Nephron (organoid): ENCODE measurements at regions not wholly inside any gene's neighbourhood (a gene's known extent, or its start where the extent isn't known, plus 50 kb on each side); places are given as distances from the start of the nearest gene placed in this dataset.

Source experiments
- H3K27ac Mint-ChIP-seq, 3 experiments: 2 replicates each; pipeline ENCODE4 v1.8.0; 2020; ENCODE audit warnings: mixed read lengths in 3 of 3, mild to moderate bottlenecking in 2 of 3, moderate library complexity in 1 of 3
- H3K27me3 Mint-ChIP-seq: 2 replicates; pipeline ENCODE4 v1.8.0; 2021; ENCODE audit warnings: low read depth, mild to moderate bottlenecking, moderate library complexity, mixed read lengths
- H3K36me3 Mint-ChIP-seq: 2 replicates; pipeline ENCODE4 v1.8.0; 2020; ENCODE audit warnings: low read depth, mixed read lengths
- H3K4me1 Mint-ChIP-seq: 2 replicates; pipeline ENCODE4 v1.8.0; 2020; ENCODE audit warnings: mixed read lengths
- H3K4me3 Mint-ChIP-seq, 3 experiments: 2 replicates each; pipeline ENCODE4 v1.8.0; 2020; ENCODE audit warnings: mild to moderate bottlenecking in 3 of 3, mixed read lengths in 3 of 3, moderate library complexity in 2 of 3
- H3K9me3 Mint-ChIP-seq: 2 replicates; pipeline ENCODE4 v1.8.0; 2020; ENCODE audit warnings: mixed read lengths
- TF ChIP-seq, protein P1 (sequence below), 3 experiments: fragments of 200-600 bp; sonication (generic); IDR thresholded peaks; one replicate each; pipeline ENCODE4 v1.5.0; 2021; ENCODE audit warnings: antibody characterized with exemption in 3 of 3; ENCODE audit not compliant: unreplicated experiment in 3 of 3

GRCh38 chr13:111917086-111917485, 149.9 kb upstream of the SOX1 start:
- no peak overlapping the region for H3K27ac Mint-ChIP-seq
- no peaks in the 10 kb centered on the region for H3K9me3 Mint-ChIP-seq
- TF ChIP-seq, protein P1, sequence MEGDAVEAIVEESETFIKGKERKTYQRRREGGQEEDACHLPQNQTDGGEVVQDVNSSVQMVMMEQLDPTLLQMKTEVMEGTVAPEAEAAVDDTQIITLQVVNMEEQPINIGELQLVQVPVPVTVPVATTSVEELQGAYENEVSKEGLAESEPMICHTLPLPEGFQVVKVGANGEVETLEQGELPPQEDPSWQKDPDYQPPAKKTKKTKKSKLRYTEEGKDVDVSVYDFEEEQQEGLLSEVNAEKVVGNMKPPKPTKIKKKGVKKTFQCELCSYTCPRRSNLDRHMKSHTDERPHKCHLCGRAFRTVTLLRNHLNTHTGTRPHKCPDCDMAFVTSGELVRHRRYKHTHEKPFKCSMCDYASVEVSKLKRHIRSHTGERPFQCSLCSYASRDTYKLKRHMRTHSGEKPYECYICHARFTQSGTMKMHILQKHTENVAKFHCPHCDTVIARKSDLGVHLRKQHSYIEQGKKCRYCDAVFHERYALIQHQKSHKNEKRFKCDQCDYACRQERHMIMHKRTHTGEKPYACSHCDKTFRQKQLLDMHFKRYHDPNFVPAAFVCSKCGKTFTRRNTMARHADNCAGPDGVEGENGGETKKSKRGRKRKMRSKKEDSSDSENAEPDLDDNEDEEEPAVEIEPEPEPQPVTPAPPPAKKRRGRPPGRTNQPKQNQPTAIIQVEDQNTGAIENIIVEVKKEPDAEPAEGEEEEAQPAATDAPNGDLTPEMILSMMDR (IDR thresholded peaks at IDR 0.05; ENCODE audit: unreplicated experiment in 3 of 3): no peak
- H3K27me3 Mint-ChIP-seq: peaks cover 43% of the 10 kb centered on the region
- H3K36me3 Mint-ChIP-seq: no peaks in the 10 kb centered on the region
- H3K4me1 Mint-ChIP-seq: no peaks in the 10 kb centered on the region
- H3K4me3 Mint-ChIP-seq: no peak overlapping the region

GRCh38 chr13:111917901-111918300, 149.0 kb upstream of the SOX1 start:
- H3K4me1 Mint-ChIP-seq: no peaks in the 10 kb centered on the region
- TF ChIP-seq, protein P1 (IDR thresholded peaks at IDR 0.05; ENCODE audit: unreplicated experiment in 3 of 3): no peak
- H3K4me3 Mint-ChIP-seq: no peak overlapping the region
- no peaks in the 10 kb centered on the region for H3K9me3 Mint-ChIP-seq
- peaks cover 49% of the 10 kb centered on the region for H3K27me3 Mint-ChIP-seq
- no peaks in the 10 kb centered on the region for H3K36me3 Mint-ChIP-seq
- H3K27ac Mint-ChIP-seq: no peak overlapping the region

DNA sequence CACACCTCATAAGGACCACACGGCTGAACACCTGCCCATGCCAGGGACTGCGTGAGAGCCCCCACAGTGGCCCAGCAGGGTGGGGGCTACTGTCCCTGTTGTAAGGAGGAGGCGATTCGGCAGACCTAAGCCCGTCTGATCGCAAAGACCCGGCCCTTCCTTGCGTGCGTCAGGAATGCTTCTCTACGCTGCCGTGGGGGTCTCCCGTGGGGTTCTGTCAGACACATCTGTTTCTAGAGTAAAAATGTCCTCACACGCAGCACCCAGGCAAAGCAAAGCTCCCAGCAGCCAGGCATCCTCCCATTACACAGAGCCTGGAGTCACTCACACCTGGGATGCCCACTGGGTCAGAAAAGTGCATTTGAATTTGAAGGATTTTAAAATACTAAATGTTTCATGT, 147.7 kb upstream of the SOX1 start:
- Mint-ChIP-seq H3K36me3 (no peaks in the 10 kb centered on the region), H3K4me3 (no peak overlapping the region), H3K4me1 (no peaks in the 10 kb centered on the region), H3K9me3 (no peaks in the 10 kb centered on the region), H3K27ac (no peak overlapping the region), H3K27me3 (peaks cover 44% of the 10 kb centered on the region)
- TF ChIP-seq, protein P1 (IDR thresholded peaks at IDR 0.05; ENCODE audit: unreplicated experiment in 3 of 3): no peak

GRCh38 chr13:111919849-111920248, 147.1 kb upstream of the SOX1 start:
- H3K27me3 Mint-ChIP-seq: peaks cover 39% of the 10 kb centered on the region
- TF ChIP-seq, protein P1 (IDR thresholded peaks at IDR 0.05; ENCODE audit: unreplicated experiment in 3 of 3): no peak
- no peak overlapping the region for H3K27ac Mint-ChIP-seq
- no peak overlapping the region for H3K4me3 Mint-ChIP-seq
- no peaks in the 10 kb centered on the region for H3K9me3 Mint-ChIP-seq
- no peaks in the 10 kb centered on the region for H3K36me3 Mint-ChIP-seq
- no peaks in the 10 kb centered on the region for H3K4me1 Mint-ChIP-seq

DNA sequence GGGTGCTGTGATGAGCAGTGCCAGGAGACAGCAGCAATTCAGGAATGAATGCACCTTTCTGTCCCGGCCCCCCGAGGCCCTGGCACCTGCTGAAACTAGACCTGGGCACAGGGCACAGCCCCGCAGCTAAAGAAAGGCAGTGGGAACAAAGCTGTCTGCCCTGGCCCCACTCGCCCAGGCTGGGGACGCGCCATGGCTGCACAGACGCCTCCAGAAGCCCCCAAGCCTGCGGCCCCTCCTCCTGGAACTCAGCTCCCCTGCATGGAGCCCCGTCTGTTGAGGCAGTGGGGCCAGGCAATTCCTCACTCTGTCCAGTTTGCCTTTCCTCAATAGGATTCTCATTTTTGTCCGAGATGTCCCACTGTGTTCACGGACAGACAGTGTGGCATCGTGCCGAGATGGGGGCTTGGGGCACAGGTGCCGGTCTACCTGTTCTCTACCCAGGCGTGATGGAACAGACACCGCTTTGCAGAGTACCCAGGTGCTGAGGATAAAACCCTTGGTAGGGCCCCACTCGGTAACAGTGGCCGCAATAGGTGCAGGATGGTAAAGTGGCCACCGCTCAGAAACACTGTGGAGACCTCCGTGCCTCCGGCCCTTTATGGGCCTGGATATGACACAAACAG, 146.5 kb upstream of the SOX1 start:
- Mint-ChIP-seq H3K27me3 (peaks cover 37% of the 10 kb centered on the region), H3K4me3 (no peak overlapping the region), H3K36me3 (no peaks in the 10 kb centered on the region), H3K4me1 (no peaks in the 10 kb centered on the region), H3K9me3 (no peaks in the 10 kb centered on the region), H3K27ac (no peak overlapping the region)
- TF ChIP-seq, protein P1 (IDR thresholded peaks at IDR 0.05; ENCODE audit: unreplicated experiment in 3 of 3): no peak
